H9 (cell line): ENCODE measurements at regions not wholly inside any gene's neighbourhood (a gene's known extent, or its start where the extent isn't known, plus 50 kb on each side); places are given as distances from the start of the nearest gene placed in this dataset.

ENCODE experiments used
- DNase-seq: peaks from one replicate; pipeline ENCODE4 v3.0.0-alpha.2; 2017
- H2AFZ ChIP-seq: one replicate; pipeline ENCODE4 v1.6.1; 2013; ENCODE audit warnings: mild to moderate bottlenecking, low read length, control low read depth, moderate library complexity
- H2AK5ac ChIP-seq: 2 replicates; pipeline ENCODE4 v1.6.1; 2013; ENCODE audit warnings: low read length, control low read depth, mixed read lengths; ENCODE audit not compliant: insufficient read length
- H2BK120ac ChIP-seq: one replicate; pipeline ENCODE4 v1.6.1; 2013; ENCODE audit warnings: low read depth, mild to moderate bottlenecking, low read length, control low read depth, inconsistent platforms; ENCODE audit not compliant: poor library complexity, severe bottlenecking
- H2BK12ac ChIP-seq: 2 replicates; pipeline ENCODE4 v1.6.1; 2013; ENCODE audit warnings: low read length, control low read depth, mixed read lengths, low read depth; ENCODE audit not compliant: insufficient read length
- H2BK15ac ChIP-seq: 2 replicates; pipeline ENCODE4 v1.6.1; 2013; ENCODE audit warnings: low read depth, low read length, control low read depth
- H2BK20ac ChIP-seq: one replicate; pipeline ENCODE4 v1.6.1; 2013; ENCODE audit warnings: low read depth, mild to moderate bottlenecking, low read length, control low read depth, inconsistent platforms; ENCODE audit not compliant: poor library complexity, severe bottlenecking
- H2BK5ac ChIP-seq: 2 replicates; pipeline ENCODE4 v1.6.1; 2013; ENCODE audit warnings: low read length, control low read depth, mixed read lengths; ENCODE audit not compliant: insufficient read length
- H3K14ac ChIP-seq: 2 replicates; pipeline ENCODE4 v1.6.1; 2013; ENCODE audit warnings: low read length, control low read depth; ENCODE audit not compliant: insufficient read depth
- H3K18ac ChIP-seq: 2 replicates; pipeline ENCODE4 v1.6.1; 2013; ENCODE audit warnings: low read depth, mild to moderate bottlenecking, mixed read lengths, low read length, control low read depth; ENCODE audit not compliant: insufficient read length
- H3K23ac ChIP-seq: 2 replicates; pipeline ENCODE4 v1.6.1; 2013; ENCODE audit warnings: low read length, control low read depth, mixed read lengths, low read depth; ENCODE audit not compliant: insufficient read length
- H3K23me2 ChIP-seq: 2 replicates; pipeline ENCODE4 v1.6.1; 2013; ENCODE audit warnings: low read depth, mild to moderate bottlenecking, mixed read lengths, low read length, control low read depth; ENCODE audit not compliant: insufficient read length, poor library complexity, severe bottlenecking
- H3K27ac ChIP-seq: 2 replicates; pipeline ENCODE4 v1.5.1; 2013; ENCODE audit warnings: low read length, control low read depth, mixed read lengths, low read depth; ENCODE audit not compliant: insufficient read length
- H3K27me3 ChIP-seq: 2 replicates; pipeline ENCODE4 v1.6.1; 2013; ENCODE audit warnings: low read length, control low read depth, inconsistent platforms; ENCODE audit not compliant: insufficient read depth
- H3K4ac ChIP-seq: 2 replicates; pipeline ENCODE4 v1.6.1; 2013; ENCODE audit warnings: low read depth, mild to moderate bottlenecking, control low read depth, inconsistent platforms, low read length, moderate library complexity
- H3K4me1 ChIP-seq: 2 replicates; pipeline ENCODE4 v1.6.1; 2013; ENCODE audit warnings: low read length, control low read depth, inconsistent platforms; ENCODE audit not compliant: insufficient read depth
- H3K4me2 ChIP-seq: 2 replicates; pipeline ENCODE4 v1.6.1; 2013; ENCODE audit warnings: low read length, control low read depth, mixed read lengths; ENCODE audit not compliant: insufficient read length, insufficient read depth
- H3K56ac ChIP-seq: 2 replicates; pipeline ENCODE4 v1.6.1; 2013; ENCODE audit warnings: low read depth, mild to moderate bottlenecking, mixed read lengths, low read length, control low read depth; ENCODE audit not compliant: insufficient read length
- H3K79me1 ChIP-seq: 2 replicates; pipeline ENCODE4 v1.6.1; 2013; ENCODE audit warnings: low read depth, mild to moderate bottlenecking, moderate library complexity, low read length, control low read depth, inconsistent platforms; ENCODE audit not compliant: insufficient read depth, poor library complexity, severe bottlenecking
- H3K79me2 ChIP-seq: 2 replicates; pipeline ENCODE4 v1.6.1; 2013; ENCODE audit warnings: low read length, control low read depth, inconsistent platforms; ENCODE audit not compliant: insufficient read depth
- H3K9ac ChIP-seq: 2 replicates; pipeline ENCODE4 v1.6.1; 2013; ENCODE audit warnings: low read length, control low read depth, mixed read lengths; ENCODE audit not compliant: insufficient read length; ENCODE audit errors: extremely low read depth
- H3K9me3 ChIP-seq: one replicate; pipeline ENCODE4 v1.6.1; 2013; ENCODE audit warnings: low read depth, low read length, inconsistent platforms; ENCODE audit not compliant: control insufficient read depth
- H3T11ph ChIP-seq: one replicate; pipeline ENCODE4 v1.6.1; 2013; ENCODE audit warnings: mild to moderate bottlenecking, low read length, control low read depth, inconsistent platforms
- H4K20me1 ChIP-seq: one replicate; pipeline ENCODE4 v1.6.1; 2013; ENCODE audit not compliant: control insufficient read depth, insufficient read length, insufficient read depth
- H4K5ac ChIP-seq: 2 replicates; pipeline ENCODE4 v1.6.1; 2013; ENCODE audit warnings: low read depth, mild to moderate bottlenecking, mixed read lengths, low read length, control low read depth; ENCODE audit not compliant: insufficient read length
- H4K8ac ChIP-seq: replicated peaks from 2 replicates; pipeline ENCODE4 v1.6.1; 2013; ENCODE audit warnings: low read length, control low read depth, mixed read lengths, low read depth; ENCODE audit not compliant: insufficient read length
- H4K91ac ChIP-seq: 2 replicates; pipeline ENCODE4 v1.6.1; 2013; ENCODE audit warnings: low read depth, mild to moderate bottlenecking, moderate library complexity, mixed read lengths, low read length, control low read depth; ENCODE audit not compliant: insufficient read length
- H3K27ac Mint-ChIP-seq, 3 experiments: 2 replicates in 2 of 3; 3 replicates in 1 of 3; pipeline ENCODE4 v1.8.0; 2020 to 2021; ENCODE audit warnings: mixed read lengths in 3 of 3, mild to moderate bottlenecking in 1 of 3, moderate library complexity in 1 of 3
- H3K27me3 Mint-ChIP-seq: 2 replicates; pipeline ENCODE4 v1.8.0; 2021; ENCODE audit warnings: low read depth, mild to moderate bottlenecking, moderate library complexity, mixed read lengths
- H3K36me3 Mint-ChIP-seq, 3 experiments: 2 replicates in 2 of 3; 3 replicates in 1 of 3; pipeline ENCODE4 v1.8.0; 2020 to 2021; ENCODE audit warnings: low read depth in 3 of 3, mixed read lengths in 3 of 3; ENCODE audit not compliant: insufficient read depth in 1 of 3
- H3K4me1 Mint-ChIP-seq, 2 experiments: 2 replicates each; pipeline ENCODE4 v1.8.0; 2020; ENCODE audit warnings: mixed read lengths in 2 of 2
- H3K4me3 Mint-ChIP-seq, 2 experiments: 2 replicates in 1 of 2; 3 replicates in 1 of 2; pipeline ENCODE4 v1.8.0; 2020 to 2021; ENCODE audit warnings: mild to moderate bottlenecking in 2 of 2, mixed read lengths in 2 of 2, moderate library complexity in 1 of 2
- H3K9me3 Mint-ChIP-seq, 2 experiments: 2 replicates in 1 of 2; 3 replicates in 1 of 2; pipeline ENCODE4 v1.8.0; 2020; ENCODE audit warnings: mild to moderate bottlenecking in 2 of 2, mixed read lengths in 2 of 2, moderate library complexity in 1 of 2
- CTCF ChIP-seq: fragments of 200-600 bp; sonication (generic); conservative IDR thresholded peaks from 3 replicates; pipeline ENCODE4 v1.8.0; 2021; ENCODE audit warnings: antibody characterized with exemption, mild to moderate bottlenecking
- WGBS: extraction: QIAGEN DNeasy Blood & Tissue Kit; methylation state at CpG from one replicate; pipeline ENCODE4 v1.1.7; 2013; ENCODE audit warnings: missing lambda C conversion rate, low lambda C conversion rate, mixed read lengths; ENCODE audit not compliant: insufficient read length; ENCODE audit errors: extremely low coverage; 5-methylcytosine and 5-hydroxymethylcytosine counted together

GRCh38 chr7:131873581-131873980, 317.2 kb upstream of the PODXL start:
- no peak overlapping the region for H3K18ac ChIP-seq
- no peaks in the 10 kb centered on the region for H3K79me1 ChIP-seq
- no peaks in the 10 kb centered on the region for H3K9me3 Mint-ChIP-seq
- TF ChIP-seq CTCF = no peak
- H3K9ac ChIP-seq = no peak overlapping the region
- no peak overlapping the region for H2AFZ ChIP-seq
- no peak overlapping the region for H3K14ac ChIP-seq
- no peaks in the 10 kb centered on the region for H4K20me1 ChIP-seq
- no peaks in the 10 kb centered on the region for H3K4me1 Mint-ChIP-seq
- H4K5ac ChIP-seq = no peak overlapping the region
- H3K27ac ChIP-seq = no peak overlapping the region
- no peak for DNase-seq
- H3K27me3 ChIP-seq = no peaks in the 10 kb centered on the region
- no peak overlapping the region for H2BK15ac ChIP-seq
- H3K27me3 Mint-ChIP-seq = peaks cover 17% of the 10 kb centered on the region
- H2BK120ac ChIP-seq = no peak overlapping the region
- H2AK5ac ChIP-seq = no peak overlapping the region
- no CpG with 5 or more reads among the region's 6 CpGs for WGBS
- H3K4me1 ChIP-seq = no peaks in the 10 kb centered on the region
- H2BK5ac ChIP-seq = no peak overlapping the region
- H2BK20ac ChIP-seq = no peak overlapping the region
- H3K23me2 ChIP-seq = no peaks in the 10 kb centered on the region
- H3K56ac ChIP-seq = no peak overlapping the region
- no peaks in the 10 kb centered on the region for H3K9me3 ChIP-seq
- no peak overlapping the region for H2BK12ac ChIP-seq
- no peaks in the 10 kb centered on the region for H3K79me2 ChIP-seq
- H3K4me2 ChIP-seq = no peak overlapping the region
- no peak overlapping the region for H3K23ac ChIP-seq
- no peaks in the 10 kb centered on the region; a peak in 2 of 7 replicates for H3K36me3 Mint-ChIP-seq
- H3T11ph ChIP-seq = no peak overlapping the region
- no peak overlapping the region for H3K27ac Mint-ChIP-seq
- H3K4me3 Mint-ChIP-seq = no peak overlapping the region
- no peak overlapping the region for H4K8ac ChIP-seq
- H3K4ac ChIP-seq = no peak overlapping the region
- no peak overlapping the region for H4K91ac ChIP-seq
